Hepatocyte (in vitro differentiated cells): ENCODE measurements at regions not wholly inside any gene's neighbourhood (a gene's known extent, or its start where the extent isn't known, plus 50 kb on each side); places are given as distances from the start of the nearest gene placed in this dataset.

ENCODE experiments used
- DNase-seq: peaks from one replicate; pipeline ENCODE4 v3.0.0-alpha.2; 2016; ENCODE audit warnings: low spot score
- H2AFZ ChIP-seq: fragments of 200-600 bp; sonication (generic); 2 replicates; pipeline ENCODE4 v1.6.0; 2016; ENCODE audit warnings: antibody characterized with exemption, mild to moderate bottlenecking
- H3K27ac ChIP-seq: fragments of 200-600 bp; sonication (generic); 2 replicates; pipeline ENCODE4 v1.5.1; 2016; ENCODE audit warnings: mild to moderate bottlenecking
- H3K27me3 ChIP-seq: fragments of 200-600 bp; sonication (generic); 2 replicates; pipeline ENCODE4 v1.6.1; 2016
- H3K36me3 ChIP-seq: fragments of 200-600 bp; sonication (generic); replicated peaks from 2 replicates; pipeline ENCODE4 v1.5.1; 2016; ENCODE audit warnings: low read depth; ENCODE audit not compliant: insufficient read depth
- H3K4me1 ChIP-seq: fragments of 200-600 bp; sonication (generic); 2 replicates; pipeline ENCODE4 v1.5.1; 2016; ENCODE audit warnings: mild to moderate bottlenecking, moderate library complexity; ENCODE audit not compliant: insufficient read depth
- H3K4me2 ChIP-seq: fragments of 200-600 bp; sonication (generic); 2 replicates; pipeline ENCODE4 v1.6.0; 2016
- H3K4me3 ChIP-seq: fragments of 200-600 bp; sonication (generic); 2 replicates; pipeline ENCODE4 v1.5.1; 2016; ENCODE audit warnings: mild to moderate bottlenecking
- H3K79me2 ChIP-seq: fragments of 200-600 bp; sonication (generic); 2 replicates; pipeline ENCODE4 v1.6.0; 2017; ENCODE audit warnings: mild to moderate bottlenecking
- H3K9me2 ChIP-seq: fragments of 200-600 bp; sonication (generic); replicated peaks from 2 replicates; pipeline ENCODE4 v1.6.0; 2017; ENCODE audit warnings: mild to moderate bottlenecking; ENCODE audit not compliant: insufficient read depth
- H3K9me3 ChIP-seq: fragments of 200-600 bp; sonication (generic); 2 replicates; pipeline ENCODE4 v1.5.1; 2016; ENCODE audit warnings: low read depth, mild to moderate bottlenecking
- H4K20me1 ChIP-seq: fragments of 200-600 bp; sonication (generic); 2 replicates; pipeline ENCODE4 v1.6.0; 2016; ENCODE audit warnings: mild to moderate bottlenecking; ENCODE audit not compliant: insufficient read depth, poor library complexity, severe bottlenecking
- EZH2 ChIP-seq: fragments of 200-600 bp; sonication (generic); IDR thresholded peaks from 2 replicates; pipeline ENCODE4 v1.6.1; 2016; ENCODE audit warnings: antibody characterized with exemption, mild to moderate bottlenecking, borderline replicate concordance
- EZH2phosphoT487 ChIP-seq: fragments of 200-600 bp; sonication (generic); IDR thresholded peaks from one replicate; pipeline ENCODE4 v1.6.1; 2018; ENCODE audit warnings: antibody characterized with exemption, mild to moderate bottlenecking, low read depth, moderate library complexity; ENCODE audit not compliant: unreplicated experiment, severe bottlenecking
- WGBS: methylation state at CpG from one replicate; pipeline ENCODE4 v1.1.6; 2016; ENCODE audit warnings: low lambda C conversion rate; ENCODE audit errors: missing lambda C conversion rate; 5-methylcytosine and 5-hydroxymethylcytosine counted together
- TF ChIP-seq, protein P1 (sequence below): fragments of 200-600 bp; sonication (generic); IDR thresholded peaks from 2 replicates; pipeline ENCODE4 v1.5.1; 2016; ENCODE audit warnings: antibody characterized with exemption, mild to moderate bottlenecking; ENCODE audit not compliant: poor library complexity

DNA sequence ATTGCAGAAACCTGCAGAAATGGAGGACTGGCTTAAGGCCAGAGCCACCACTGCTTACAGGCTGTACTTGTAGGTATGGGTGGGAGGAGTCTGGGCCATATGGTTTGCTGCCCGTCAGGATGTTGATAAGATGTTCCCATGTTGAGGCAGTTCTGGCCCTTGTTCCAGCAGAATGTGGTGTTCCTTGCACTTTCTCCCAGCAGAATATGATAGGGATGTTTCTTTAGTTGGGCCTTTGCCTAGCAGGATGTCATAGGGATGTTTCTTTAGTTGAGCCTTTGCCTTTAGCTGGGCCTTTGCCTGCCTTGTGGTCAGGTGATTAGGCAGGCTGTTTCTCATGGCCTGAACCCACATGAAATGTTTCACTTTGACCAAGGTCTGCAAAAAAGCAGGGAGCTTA lies 139.1 kb upstream of the PAQR3 start:
- H3K4me3 ChIP-seq = no peak overlapping the region
- peaks cover 6% of the 10 kb centered on the region for H3K9me3 ChIP-seq
- no peaks in the 10 kb centered on the region for H3K4me1 ChIP-seq
- no peaks in the 10 kb centered on the region for H3K79me2 ChIP-seq
- H3K9me2 ChIP-seq = no peaks in the 10 kb centered on the region
- TF ChIP-seq EZH2 (no peak), EZH2phosphoT487 (no peak)
- TF ChIP-seq, protein P1, sequence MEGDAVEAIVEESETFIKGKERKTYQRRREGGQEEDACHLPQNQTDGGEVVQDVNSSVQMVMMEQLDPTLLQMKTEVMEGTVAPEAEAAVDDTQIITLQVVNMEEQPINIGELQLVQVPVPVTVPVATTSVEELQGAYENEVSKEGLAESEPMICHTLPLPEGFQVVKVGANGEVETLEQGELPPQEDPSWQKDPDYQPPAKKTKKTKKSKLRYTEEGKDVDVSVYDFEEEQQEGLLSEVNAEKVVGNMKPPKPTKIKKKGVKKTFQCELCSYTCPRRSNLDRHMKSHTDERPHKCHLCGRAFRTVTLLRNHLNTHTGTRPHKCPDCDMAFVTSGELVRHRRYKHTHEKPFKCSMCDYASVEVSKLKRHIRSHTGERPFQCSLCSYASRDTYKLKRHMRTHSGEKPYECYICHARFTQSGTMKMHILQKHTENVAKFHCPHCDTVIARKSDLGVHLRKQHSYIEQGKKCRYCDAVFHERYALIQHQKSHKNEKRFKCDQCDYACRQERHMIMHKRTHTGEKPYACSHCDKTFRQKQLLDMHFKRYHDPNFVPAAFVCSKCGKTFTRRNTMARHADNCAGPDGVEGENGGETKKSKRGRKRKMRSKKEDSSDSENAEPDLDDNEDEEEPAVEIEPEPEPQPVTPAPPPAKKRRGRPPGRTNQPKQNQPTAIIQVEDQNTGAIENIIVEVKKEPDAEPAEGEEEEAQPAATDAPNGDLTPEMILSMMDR = no peak
- H4K20me1 ChIP-seq = no peaks in the 10 kb centered on the region
- 78% methylated on average over 1 of the region's 1 CpG for WGBS
- H3K27me3 ChIP-seq = no peaks in the 10 kb centered on the region
- no peak for DNase-seq
- H3K36me3 ChIP-seq = no peaks in the 10 kb centered on the region
- no peak overlapping the region for H3K4me2 ChIP-seq
- no peak overlapping the region for H3K27ac ChIP-seq
- H2AFZ ChIP-seq = no peak overlapping the region

DNA sequence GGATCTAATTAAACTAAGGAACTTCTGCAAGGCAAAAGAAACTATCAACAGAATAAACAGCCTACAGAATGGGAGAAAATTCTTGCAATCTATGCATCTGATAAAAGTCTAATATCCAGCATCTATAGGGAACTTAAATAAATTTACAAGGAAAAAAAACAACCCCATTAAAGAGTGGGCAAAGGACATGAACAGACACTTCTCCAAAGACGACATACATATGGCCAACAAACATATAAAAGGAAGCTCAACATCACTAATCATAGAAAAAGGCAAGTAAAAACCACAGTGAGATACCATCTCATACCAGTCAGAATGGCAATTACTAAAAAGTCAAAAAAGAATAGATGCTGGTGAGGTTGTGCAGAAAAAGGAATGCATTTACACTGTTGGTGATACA lies 134.8 kb upstream of the PAQR3 start:
- Histone ChIP-seq H3K27ac (no peak overlapping the region), H4K20me1 (no peaks in the 10 kb centered on the region), H3K4me2 (no peak overlapping the region), H3K36me3 (no peaks in the 10 kb centered on the region), H3K9me3 (no peaks in the 10 kb centered on the region), H3K27me3 (no peaks in the 10 kb centered on the region), H3K79me2 (no peaks in the 10 kb centered on the region), H3K9me2 (no peaks in the 10 kb centered on the region), H2AFZ (no peak overlapping the region), H3K4me3 (no peak overlapping the region), H3K4me1 (no peaks in the 10 kb centered on the region)
- WGBS = 81% methylated on average over 1 of the region's 1 CpG
- TF ChIP-seq, protein P1 = no peak
- no peak for TF ChIP-seq EZH2phosphoT487
- TF ChIP-seq EZH2 = no peak
- DNase-seq = no peak

DNA sequence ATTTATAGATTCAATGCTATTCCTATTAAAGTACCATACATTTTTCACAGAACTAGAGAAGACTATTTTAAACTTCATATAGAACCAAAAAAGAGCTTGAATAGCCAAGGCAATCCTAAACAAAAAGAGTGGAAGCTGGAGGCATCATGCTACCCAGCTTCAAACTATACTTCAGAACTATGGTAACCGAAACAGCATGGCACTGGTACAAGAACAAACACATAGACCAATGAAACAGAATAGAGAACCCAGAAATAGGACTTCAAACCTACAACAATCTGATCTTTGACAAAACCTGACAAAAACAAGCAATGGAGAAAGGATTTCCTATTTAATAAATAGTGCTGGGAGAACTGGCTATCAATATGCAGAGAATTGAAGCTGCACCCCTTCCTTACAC lies 134.2 kb upstream of the PAQR3 start:
- no peak overlapping the region for H3K4me2 ChIP-seq
- TF ChIP-seq EZH2 (no peak), EZH2phosphoT487 (no peak)
- TF ChIP-seq, protein P1 = no peak
- H4K20me1 ChIP-seq = no peaks in the 10 kb centered on the region
- no peaks in the 10 kb centered on the region for H3K4me1 ChIP-seq
- WGBS = 97% methylated on average over 1 of the region's 1 CpG
- H2AFZ ChIP-seq = no peak overlapping the region
- no peaks in the 10 kb centered on the region for H3K9me3 ChIP-seq
- H3K36me3 ChIP-seq = no peaks in the 10 kb centered on the region
- H3K4me3 ChIP-seq = no peak overlapping the region
- H3K79me2 ChIP-seq = no peaks in the 10 kb centered on the region
- no peak for DNase-seq
- H3K9me2 ChIP-seq = no peaks in the 10 kb centered on the region
- no peak overlapping the region for H3K27ac ChIP-seq
- H3K27me3 ChIP-seq = no peaks in the 10 kb centered on the region

DNA sequence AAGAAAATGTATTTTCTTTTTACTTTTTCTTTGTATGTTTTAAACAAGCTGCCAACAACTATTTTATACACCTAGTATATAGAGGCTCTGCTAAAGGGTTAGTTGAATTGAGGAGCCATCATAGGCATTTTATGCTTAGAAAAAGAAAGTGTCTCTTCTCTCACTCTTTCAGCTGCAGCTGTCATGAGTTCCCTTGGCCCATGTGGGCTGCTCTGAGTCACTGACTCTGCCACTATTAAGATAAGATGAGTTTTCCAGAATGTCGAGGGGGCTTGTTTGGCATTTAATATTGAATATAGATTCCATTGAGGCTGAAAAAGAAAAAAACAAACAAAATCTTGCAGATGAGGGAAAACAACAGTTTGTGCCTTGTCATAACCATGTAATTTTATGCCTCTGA lies 126.0 kb upstream of the PAQR3 start:
- Histone ChIP-seq H3K4me2 (no peak overlapping the region), H3K9me3 (no peaks in the 10 kb centered on the region), H3K36me3 (no peaks in the 10 kb centered on the region), H3K27ac (no peak overlapping the region), H3K27me3 (no peaks in the 10 kb centered on the region), H4K20me1 (no peaks in the 10 kb centered on the region), H3K9me2 (no peaks in the 10 kb centered on the region), H3K4me1 (no peaks in the 10 kb centered on the region), H3K4me3 (no peak overlapping the region), H2AFZ (no peak overlapping the region), H3K79me2 (no peaks in the 10 kb centered on the region)
- TF ChIP-seq, protein P1 = no peak
- TF ChIP-seq EZH2 (no peak), EZH2phosphoT487 (no peak)
- 50% methylated on average over 1 of the region's 1 CpG for WGBS
- DNase-seq = no peak
